KMS-11 (cell line): ENCODE measurements at regions not wholly inside any gene's neighbourhood (a gene's known extent, or its start where the extent isn't known, plus 50 kb on each side); places are given as distances from the start of the nearest gene placed in this dataset.

Experiments
- H2AFZ ChIP-seq: fragments of 200-600 bp; sonication (generic); 2 replicates; pipeline ENCODE4 v1.6.1; 2016; ENCODE audit warnings: antibody characterized with exemption, mixed run types, low read depth
- H3K27ac ChIP-seq: fragments of 200-600 bp; sonication (generic); 2 replicates; pipeline ENCODE4 v1.6.1; 2016; ENCODE audit warnings: mild to moderate bottlenecking, mixed run types
- H3K27me3 ChIP-seq: fragments of 200-600 bp; sonication (generic); 2 replicates; pipeline ENCODE4 v1.6.1; 2017; ENCODE audit warnings: mild to moderate bottlenecking, low read depth, mixed run types, moderate library complexity; ENCODE audit not compliant: insufficient read depth
- H3K36me3 ChIP-seq: fragments of 200-600 bp; sonication (generic); 2 replicates; pipeline ENCODE4 v1.6.1; 2017; ENCODE audit warnings: mild to moderate bottlenecking, mixed run types; ENCODE audit not compliant: insufficient read depth
- H3K4me1 ChIP-seq: fragments of 200-600 bp; sonication (generic); 2 replicates; pipeline ENCODE4 v1.6.1; 2016; ENCODE audit warnings: mild to moderate bottlenecking, low read depth, mixed run types; ENCODE audit not compliant: poor library complexity, severe bottlenecking
- H3K4me2 ChIP-seq: fragments of 200-600 bp; sonication (generic); 2 replicates; pipeline ENCODE4 v1.7.0; 2016; ENCODE audit warnings: mild to moderate bottlenecking, mixed run types
- H3K4me3 ChIP-seq: fragments of 200-600 bp; sonication (generic); IDR thresholded peaks from 2 replicates; pipeline ENCODE4 v1.6.1; 2017; ENCODE audit warnings: low read depth, low read length, mixed read lengths; ENCODE audit not compliant: insufficient read depth
- H3K79me2 ChIP-seq: fragments of 200-600 bp; sonication (generic); 2 replicates; pipeline ENCODE4 v1.6.1; 2016; ENCODE audit warnings: low read depth, mixed run types; ENCODE audit not compliant: insufficient read depth
- H3K9ac ChIP-seq: fragments of 200-600 bp; sonication (generic); 2 replicates; pipeline ENCODE4 v1.6.1; 2016; ENCODE audit warnings: mild to moderate bottlenecking, mixed run types
- H4K20me1 ChIP-seq: fragments of 200-600 bp; sonication (generic); 2 replicates; pipeline ENCODE4 v1.6.1; 2016; ENCODE audit warnings: mild to moderate bottlenecking, mixed run types; ENCODE audit not compliant: insufficient read depth
- CTCF ChIP-seq: fragments of 200-600 bp; sonication (generic); conservative IDR thresholded peaks from 2 replicates; pipeline ENCODE4 v1.6.1; 2017; ENCODE audit warnings: low read depth, mild to moderate bottlenecking, antibody characterized with exemption, low read length, moderate library complexity, mixed read lengths

DNA sequence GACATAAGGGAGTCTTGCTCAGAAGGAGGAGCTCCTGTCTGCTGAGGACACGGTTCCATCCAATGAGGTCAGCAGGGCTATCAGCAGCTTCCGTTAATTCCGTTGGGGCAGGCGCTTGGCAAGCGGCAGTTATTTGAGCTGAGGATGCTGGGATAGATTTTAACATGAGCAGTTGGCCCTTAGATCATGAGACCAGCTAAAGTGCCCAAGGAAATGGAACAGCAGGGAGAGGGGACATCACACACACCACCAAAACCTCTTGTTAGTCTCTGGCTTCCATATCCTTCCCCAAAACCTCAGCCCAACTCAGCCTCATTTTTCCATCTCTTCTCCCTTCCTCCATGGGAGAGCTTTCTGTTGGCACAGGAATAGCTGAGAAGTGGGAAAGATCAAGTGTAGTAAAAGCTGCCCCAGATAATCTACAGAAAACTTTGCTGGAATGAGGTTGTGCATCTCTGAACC, 138.7 kb upstream of the PZP start:
- Histone ChIP-seq H3K27ac (no peak overlapping the region), H3K9ac (no peak overlapping the region), H3K79me2 (no peaks in the 10 kb centered on the region), H3K4me2 (no peak overlapping the region), H3K4me1 (no peaks in the 10 kb centered on the region), H3K4me3 (no peak overlapping the region), H3K36me3 (no peaks in the 10 kb centered on the region), H3K27me3 (no peaks in the 10 kb centered on the region), H4K20me1 (no peaks in the 10 kb centered on the region), H2AFZ (no peak overlapping the region)
- TF ChIP-seq CTCF: no peak

GRCh38 chr12:9345171-9345570, 137.0 kb upstream of the PZP start:
- no peak overlapping the region for H3K27ac ChIP-seq
- H3K27me3 ChIP-seq: no peaks in the 10 kb centered on the region
- no peaks in the 10 kb centered on the region for H3K36me3 ChIP-seq
- no peak for TF ChIP-seq CTCF
- no peaks in the 10 kb centered on the region for H4K20me1 ChIP-seq
- no peak overlapping the region for H3K4me2 ChIP-seq
- H3K79me2 ChIP-seq: no peaks in the 10 kb centered on the region
- no peak overlapping the region for H3K9ac ChIP-seq
- no peaks in the 10 kb centered on the region for H3K4me1 ChIP-seq
- no peak overlapping the region for H2AFZ ChIP-seq
- no peak overlapping the region for H3K4me3 ChIP-seq

DNA sequence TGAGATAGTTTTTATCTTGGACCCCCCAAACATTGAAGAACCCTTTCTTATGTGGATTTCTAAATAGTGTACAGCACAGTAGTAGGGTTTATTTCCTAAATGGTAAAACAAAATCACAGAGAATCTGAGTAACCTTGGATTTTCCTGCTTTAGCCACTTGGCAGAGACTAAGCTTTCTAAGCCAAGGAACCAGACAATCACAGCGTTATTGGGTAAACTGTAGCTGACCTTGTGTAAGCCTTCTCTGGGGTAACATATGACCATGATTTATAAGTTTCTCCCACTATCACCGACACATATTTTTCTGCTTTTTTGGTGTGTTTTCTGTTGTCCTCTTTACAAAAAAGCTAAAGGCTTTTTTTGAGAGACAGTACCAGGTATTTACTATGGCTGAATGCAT, 136.3 kb upstream of the PZP start:
- Histone ChIP-seq H3K27ac (no peak overlapping the region), H3K4me1 (no peaks in the 10 kb centered on the region), H3K4me2 (no peak overlapping the region), H4K20me1 (no peaks in the 10 kb centered on the region), H3K36me3 (no peaks in the 10 kb centered on the region), H3K27me3 (no peaks in the 10 kb centered on the region), H3K79me2 (no peaks in the 10 kb centered on the region), H2AFZ (no peak overlapping the region), H3K4me3 (no peak overlapping the region), H3K9ac (no peak overlapping the region)
- TF ChIP-seq CTCF: no peak

- no peak overlapping the region for H3K4me2 ChIP-seq
- no peak overlapping the region for H3K9ac ChIP-seq
- H4K20me1 ChIP-seq: no peaks in the 10 kb centered on the region
- H2AFZ ChIP-seq: no peak overlapping the region
- H3K4me3 ChIP-seq: no peak overlapping the region
- no peak for TF ChIP-seq CTCF
- H3K4me1 ChIP-seq: no peaks in the 10 kb centered on the region
- no peak overlapping the region for H3K27ac ChIP-seq
- no peaks in the 10 kb centered on the region for H3K79me2 ChIP-seq
- no peaks in the 10 kb centered on the region for H3K27me3 ChIP-seq
- H3K36me3 ChIP-seq: no peaks in the 10 kb centered on the region
These were observed 135.5 kb upstream of the PZP start for GRCh38 chr12:9343731-9344130.
